ENCODE measurements at regions not wholly inside any gene's neighbourhood (a gene's known extent, or its start where the extent isn't known, plus 50 kb on each side); places are given as distances from the start of the nearest gene placed in this dataset.

DNA sequence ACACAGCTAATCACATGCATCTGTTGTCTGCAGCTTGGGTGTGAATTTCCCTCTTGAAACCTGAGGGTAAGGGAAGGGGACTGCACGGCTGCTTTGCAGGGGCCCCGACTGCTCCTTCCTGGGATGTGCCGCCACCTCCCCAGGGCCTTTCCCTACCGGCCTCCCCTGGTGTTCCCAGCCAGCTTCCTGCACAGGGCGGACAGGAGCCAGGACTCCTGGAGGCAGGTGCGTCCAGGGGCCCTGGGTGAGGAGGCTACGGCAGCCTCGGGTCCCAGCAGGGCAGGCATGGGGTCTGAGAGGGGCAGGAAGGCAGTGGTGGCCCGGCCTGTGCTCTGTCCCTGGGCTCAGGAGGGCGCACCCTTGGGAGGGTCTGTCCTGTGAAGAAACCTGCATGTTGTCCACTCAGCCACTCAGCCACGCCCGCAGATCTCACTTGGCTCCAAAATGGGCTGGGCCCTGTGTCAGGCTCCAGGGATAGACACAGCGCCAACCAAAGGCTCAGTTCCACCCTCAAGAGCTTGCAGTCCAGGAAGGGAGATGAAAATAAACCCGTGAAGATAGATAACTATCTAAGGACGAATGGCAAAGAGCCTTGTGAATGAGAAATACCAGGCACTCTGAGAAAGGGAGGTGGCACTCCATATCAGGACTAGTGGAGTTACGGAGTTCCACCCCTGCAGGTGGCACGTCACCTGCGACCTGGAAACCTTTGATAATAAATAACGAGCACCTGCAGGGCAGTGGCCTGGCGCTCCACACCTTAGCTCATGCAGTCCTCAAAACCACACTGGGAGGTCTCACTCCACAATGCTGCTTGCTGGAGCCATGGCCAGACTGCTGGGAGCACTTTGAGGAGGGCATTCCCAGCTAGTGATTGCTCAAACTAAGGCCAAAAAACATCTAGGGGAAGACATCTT is 427.4 kb downstream of the AACS start:
- DNase-seq (ENCODE audit: low read depth, low spot score), result no peak

DNA sequence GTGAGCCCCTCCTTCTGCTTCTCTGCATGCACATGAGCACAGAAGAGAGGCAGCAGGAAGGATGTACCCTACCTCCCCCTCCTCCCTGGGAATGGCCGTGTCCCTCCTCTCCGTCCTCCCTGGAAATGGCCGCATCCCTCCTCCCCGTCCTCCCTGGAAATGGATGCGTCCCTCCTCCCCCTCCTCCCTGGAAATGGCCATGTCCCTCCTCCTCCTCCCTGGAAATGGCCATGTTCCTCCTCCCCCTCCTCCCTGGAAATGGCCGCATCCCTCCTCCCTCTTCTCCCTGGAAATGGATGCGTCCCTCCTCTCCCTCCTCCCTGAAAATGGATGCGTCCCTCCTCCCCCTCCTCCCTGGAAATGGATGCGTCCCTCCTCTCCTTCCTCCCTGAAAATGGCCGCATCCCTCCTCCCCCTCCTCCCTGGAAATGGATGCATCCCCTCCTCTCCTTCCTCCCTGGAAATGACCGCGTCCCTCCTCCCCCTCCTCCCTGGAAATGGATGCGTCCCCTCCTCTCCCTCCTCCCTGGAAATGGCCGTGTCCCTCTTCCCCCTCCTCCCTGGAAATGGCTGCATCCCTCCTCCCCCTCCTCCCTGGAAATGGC is 428.6 kb downstream of the AACS start:
- no peak for DNase-seq (ENCODE audit: low read depth, low spot score)

DNA sequence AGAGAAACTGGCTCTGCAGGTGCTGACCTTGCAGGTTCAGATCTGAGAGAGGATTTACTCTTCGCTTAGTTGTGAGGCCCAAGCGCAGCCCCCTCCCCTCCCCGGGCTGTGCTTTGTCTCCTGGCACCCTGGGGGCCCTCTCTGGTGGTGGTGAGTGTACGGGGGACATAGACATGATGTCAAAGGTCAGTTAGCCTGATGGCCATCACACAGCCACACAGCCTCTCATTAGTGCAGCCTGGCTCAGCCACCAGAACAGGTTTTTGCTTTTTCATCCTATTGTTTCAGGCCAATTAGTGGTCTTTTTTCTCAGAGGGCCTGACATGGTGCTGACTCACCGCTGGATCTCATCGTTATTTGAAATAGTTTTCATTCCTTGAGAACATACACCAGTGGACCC is 437.9 kb downstream of the AACS start:
- DNase-seq (ENCODE audit: low read depth, low spot score), result peak; percentile 44

DNA sequence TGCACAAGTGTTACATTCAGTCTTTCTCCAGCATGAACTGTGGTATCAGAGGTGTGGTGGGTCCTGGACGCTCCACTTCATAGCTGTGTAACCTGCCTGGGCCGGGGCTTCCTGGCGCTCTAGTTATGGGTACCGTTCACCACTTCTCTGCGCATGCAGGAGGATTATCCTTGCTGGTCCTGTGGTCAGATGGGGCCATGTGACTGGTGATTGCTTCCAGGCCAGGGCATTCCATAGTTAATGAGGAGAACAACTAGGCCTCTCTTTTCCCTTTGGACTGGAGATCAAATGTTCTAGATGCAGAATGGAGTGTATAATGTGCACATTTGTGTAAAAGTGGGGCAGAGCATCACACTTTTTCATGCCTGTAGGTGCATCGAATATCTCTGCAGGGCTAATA is 444.0 kb downstream of the AACS start:
- no peak for DNase-seq (ENCODE audit: low read depth, low spot score)

DNA sequence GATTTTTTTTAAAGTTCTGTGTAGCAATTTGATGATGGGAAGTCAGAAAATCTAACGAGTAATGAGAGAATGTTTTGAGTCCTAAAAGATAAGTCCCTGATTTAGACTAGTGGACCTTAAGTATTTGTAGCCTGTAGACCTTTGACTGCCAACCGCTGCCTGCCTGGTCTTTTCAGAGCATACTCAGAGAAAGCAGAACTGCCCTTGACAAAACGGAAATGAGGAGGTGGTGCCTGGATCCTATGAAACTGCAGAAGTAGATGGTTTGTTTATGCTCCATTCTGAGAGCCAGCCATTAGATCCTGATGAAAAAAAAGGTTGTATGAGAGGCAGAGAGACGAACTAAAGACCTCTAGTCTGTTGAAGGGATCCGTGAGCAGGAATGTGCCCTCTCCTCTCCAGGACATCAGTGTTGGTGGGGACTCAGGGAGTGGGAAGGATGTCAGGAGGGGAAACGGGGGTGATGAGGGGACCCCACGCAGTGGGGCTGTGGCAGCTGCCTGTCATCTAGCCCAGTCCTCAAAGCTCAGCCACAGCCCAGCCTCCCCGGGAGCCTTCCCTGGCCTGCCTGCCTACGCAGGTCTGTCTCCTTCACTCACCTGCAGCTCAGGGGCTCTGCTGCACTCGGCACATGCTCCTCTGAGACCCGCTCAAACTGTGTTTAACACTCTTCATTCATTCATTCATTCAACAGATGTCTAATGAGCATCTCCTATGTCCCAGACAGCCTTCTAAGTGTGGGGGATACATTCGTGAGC is 447.5 kb downstream of the AACS start:
- no peak for DNase-seq (ENCODE audit: low read depth, low spot score)

DNA sequence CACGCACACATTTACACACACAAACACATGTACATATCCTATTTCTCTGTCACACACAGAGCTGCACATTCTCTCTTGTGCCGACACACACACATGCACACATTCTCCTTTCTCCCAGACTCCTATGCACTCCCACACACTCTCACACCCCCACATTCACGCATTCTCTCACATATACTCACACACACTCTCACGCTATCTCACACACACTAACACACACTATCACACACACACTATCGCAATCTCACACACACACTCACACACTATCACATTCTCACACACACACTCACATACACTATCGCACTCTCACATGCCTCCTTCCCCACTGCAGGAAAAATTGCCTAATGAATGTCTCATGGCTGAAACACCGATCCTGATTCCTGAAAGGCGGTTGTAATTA is 450.7 kb downstream of the AACS start:
- DNase-seq (ENCODE audit: low read depth, low spot score), result no peak

DNA sequence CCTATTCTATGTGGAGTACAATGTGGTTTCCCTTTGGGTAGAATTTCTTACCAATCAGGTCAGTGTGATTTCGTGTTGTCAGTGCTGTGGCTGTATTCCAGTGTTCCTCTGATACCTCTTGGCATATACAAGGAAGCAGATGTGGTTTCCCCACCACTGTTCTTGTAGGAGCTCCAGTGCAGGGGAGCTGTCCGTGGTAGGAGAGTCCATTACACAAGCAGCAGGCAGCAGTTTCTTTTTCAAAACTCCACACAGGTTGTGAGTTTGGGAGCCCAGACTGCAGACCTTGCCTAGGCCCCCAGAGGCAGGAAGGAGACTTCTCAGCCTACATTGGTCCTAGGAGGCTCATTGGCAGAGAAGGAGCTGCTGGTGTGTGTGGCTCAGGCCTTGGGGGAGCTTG is 452.8 kb downstream of the AACS start:
- DNase-seq (ENCODE audit: low read depth, low spot score), result peak; percentile 80

DNA sequence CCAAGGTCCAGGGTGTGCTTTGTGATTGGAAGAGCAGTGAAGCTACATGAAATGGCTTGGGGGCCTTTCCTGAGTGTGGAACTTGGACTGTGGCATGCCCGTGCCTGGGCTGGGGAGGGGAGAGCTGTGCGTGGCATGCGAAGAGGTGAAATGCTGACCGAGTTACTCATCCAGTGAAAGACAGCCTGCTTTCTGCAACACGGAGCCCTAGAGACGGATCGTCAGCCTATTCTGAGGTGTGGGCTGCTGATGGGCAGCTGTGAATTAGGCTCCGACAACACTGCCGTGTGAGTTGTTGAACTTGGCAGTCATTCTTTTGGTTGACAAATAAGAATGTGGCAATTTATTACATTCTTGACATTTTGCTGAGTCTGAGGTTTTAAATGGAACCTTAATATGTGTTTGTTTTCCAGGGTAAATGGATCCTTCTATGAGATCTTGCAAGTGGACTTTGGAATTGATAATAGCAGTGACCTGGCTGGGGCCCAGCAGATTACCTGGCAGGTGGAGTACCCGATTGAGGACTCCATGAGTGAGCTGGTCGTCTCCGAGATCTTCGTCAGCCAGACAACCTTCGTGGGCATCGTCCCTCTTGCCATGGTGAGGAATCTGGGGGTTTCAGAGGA is 453.9 kb downstream of the AACS start:
- peak; percentile 73 for DNase-seq (ENCODE audit: low read depth, low spot score)

DNA sequence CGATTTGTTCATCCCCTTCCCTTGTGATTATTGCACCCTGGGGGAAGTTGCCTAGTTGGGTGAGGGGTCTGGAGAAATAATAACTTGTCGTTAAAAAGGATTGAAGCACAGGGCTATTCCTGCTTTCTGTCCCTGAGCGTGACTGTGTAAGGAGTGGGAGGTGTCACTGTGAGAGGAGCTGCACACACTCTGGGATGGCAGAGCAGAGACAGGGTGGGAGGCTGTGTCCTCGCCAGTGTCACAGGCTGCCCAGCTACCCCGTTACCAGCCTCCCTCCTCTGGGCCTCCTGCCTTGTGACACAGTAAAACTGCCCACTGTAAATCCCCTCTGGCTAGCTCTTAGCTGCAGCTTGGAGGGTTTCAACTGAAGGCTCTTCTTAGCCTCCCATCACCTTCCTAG is 460.6 kb downstream of the AACS start:
- no peak for DNase-seq (ENCODE audit: low read depth, low spot score)

DNA sequence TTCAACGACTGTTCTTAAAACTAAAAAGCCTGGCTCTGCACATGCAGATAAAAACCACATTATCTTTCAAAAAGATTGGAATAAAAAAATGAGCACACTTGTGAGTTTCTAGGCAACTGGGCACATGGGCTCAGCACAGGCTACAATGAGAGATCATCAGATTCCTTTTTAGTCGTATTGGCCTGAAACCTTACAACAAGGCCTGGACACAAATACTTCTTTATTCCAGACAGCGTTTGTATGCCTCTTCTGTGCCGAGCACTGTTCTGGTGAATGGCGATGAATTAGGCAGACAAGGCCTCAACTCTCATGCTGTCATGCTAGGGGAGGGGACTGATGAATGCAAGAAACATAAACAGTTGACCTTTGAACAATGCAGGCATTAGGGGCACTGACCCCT is 463.0 kb downstream of the AACS start:
- DNase-seq (ENCODE audit: low read depth, low spot score), result no peak

DNA sequence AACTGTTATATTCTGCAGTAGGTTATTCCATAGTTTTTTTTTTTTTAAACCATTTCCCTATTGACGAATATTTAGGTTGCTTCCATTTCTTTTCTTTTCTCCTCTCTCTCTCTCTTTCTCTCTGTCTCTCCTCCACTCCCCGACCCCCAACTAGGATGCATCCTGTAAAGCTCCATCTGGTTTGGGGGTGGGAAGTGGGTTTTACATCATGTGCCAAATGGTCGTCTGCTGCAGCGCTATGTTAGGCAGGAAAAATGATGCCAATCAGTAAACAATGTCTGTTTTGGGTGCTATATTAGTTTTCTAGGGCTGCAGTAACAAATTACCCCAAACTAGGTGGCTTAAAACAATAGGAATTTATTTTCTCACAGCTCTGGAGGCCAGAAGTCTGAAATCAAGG is 465.0 kb downstream of the AACS start:
- DNase-seq (ENCODE audit: low read depth, low spot score), result no peak

DNA sequence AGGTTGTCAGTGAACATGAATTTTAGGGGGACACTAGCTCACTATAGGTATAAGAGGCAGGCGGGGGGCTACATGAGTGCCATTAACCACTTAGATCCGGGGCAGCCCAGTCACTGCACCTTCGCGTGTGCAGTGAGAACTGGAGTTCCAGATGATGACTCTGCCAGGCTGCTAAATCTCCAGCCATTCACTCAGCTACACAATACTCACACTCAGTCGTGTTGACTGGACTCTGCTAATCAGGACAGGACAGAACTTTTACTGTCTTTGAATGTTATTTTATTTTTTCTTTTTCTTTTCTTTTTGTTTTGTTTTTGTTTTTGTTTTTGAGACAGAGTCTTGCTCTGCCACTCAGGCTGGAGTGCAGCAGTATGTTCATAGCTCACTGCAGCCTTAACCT is 465.6 kb downstream of the AACS start:
- DNase-seq (ENCODE audit: low read depth, low spot score), result no peak

DNA sequence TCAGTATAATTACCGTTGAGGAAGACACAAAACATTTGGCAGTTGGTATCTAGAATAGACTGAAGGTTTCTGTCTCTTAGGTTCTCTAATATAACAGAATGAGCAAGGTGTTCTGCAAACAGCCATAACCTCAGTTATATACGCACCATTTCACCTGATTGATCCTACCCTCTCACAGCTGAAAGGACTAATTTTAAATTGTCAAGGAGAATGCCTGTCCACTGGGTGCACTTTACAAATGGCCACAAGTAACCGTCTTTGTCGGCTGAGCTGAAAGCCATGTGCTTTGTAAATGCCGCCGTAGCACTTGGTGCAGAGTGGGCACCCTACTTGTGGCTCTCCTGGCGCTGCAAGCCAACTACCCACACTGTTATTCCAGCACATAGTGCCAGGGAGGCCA is 466.3 kb downstream of the AACS start:
- no peak for DNase-seq (ENCODE audit: low read depth, low spot score)

DNA sequence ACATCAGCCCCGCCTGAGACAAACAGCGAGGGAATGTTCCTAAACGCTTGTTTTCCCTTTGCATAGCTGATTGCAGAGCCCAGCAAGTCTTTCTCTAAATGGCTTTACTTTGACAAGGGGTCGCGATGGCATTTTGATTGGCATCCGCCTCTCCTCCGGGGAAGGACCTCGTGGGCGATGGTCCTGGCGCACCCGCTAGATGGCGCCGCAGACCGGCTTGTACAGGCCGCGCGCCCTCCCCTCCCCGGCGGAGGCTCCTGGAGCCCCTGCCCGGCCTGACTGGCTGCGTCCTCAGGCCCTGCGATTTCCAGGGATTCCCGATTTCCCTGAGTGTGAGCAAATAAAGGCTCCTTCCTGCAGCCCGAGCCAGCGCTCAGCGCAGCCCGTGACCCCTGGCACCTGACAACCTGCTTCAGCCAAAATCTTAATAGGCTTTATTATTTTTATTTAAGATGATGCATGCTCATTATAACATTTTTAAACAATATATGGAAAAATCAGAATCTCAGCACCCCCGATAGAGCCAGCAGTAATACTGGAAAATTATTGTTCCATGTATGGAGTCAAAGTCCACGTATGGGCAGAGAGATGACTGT is 468.3 kb downstream of the AACS start:
- peak; percentile 77 for DNase-seq (ENCODE audit: low read depth, low spot score)

DNA sequence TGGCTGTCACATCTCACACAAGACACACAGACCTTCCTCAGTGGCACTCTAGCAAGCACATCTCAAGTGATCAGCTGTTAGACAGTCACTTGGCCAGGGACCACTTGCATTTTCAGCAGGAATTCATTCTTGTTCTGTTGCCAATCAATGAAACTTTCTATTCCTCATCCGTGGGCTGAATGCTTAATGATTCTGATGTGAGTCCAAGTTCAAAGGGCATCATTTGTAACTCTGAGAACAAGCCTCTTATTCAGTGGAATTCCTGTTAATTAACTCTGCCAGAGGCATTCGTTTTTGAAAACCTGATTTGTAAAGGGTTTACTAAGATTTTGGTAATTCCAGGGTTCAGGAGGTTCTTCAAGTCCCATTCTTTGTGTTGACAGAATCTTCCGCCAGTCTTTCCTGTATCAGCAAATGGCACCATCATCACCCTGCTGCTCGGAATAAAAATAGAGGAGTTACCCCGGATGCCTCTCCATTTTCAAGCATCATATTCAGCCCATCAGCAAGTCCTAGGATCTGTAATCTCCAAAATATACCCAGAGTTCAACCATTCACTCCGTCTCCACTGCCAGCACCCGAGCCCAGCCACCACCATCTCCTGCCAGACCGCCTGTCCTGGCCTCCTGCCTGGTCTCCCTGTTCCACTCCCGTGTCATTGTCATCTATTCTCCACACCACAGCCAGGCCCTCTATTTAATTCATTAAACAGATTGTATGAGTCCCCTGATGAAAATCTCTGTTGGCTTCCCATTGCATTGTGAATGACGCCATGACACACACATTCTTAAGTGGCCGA is 473.4 kb downstream of the AACS start:
- peak; percentile 25 for DNase-seq (ENCODE audit: low read depth, low spot score)

DNA sequence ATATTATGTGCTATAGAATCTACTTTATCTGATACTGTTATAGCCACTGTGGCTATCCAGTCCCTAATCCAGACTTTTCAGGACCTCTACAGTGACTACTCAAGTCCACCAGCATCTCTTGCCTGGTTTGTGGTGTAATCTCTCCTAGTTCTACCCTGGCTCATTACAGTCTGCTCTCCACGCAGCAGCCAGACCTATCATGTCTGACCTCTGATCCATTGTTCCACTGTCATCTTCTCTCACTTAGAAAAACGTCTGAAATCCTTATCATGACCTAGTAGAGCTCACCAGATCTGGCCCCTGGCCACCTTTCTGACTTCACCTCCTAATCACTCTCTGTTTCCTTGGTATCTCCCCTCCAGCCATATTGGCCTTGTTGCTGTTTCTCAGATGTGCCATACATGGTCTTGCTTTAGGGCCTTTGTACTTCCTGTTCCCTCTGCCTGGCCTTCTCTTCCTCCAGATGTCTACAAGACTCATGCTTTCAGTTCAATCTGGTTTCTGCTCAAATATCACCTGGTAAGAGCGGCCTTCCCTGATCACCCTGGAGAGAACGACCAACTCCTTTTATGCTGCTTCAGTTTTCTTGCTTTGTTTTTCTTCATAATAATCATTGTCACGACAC is 475.5 kb downstream of the AACS start:
- no peak for DNase-seq (ENCODE audit: low read depth, low spot score)

DNA sequence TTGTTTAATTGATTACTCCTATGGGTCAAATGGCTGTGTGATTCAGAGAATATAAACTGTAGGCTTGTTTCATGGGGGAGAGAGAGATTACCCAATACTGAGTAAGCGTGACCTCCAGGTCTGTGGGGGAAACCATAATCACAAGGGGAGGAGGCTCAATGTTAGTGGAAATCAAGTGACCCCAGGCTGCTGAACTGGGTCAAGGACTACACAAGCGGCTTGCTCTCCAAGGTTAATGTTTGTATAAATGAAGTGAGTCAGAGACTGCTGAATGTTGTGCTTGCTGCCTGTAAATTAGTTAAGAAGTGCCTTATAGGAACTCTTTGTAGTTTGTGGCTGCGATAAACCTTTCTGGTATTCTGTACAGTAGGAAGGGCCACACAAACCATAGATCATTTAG is 479.7 kb downstream of the AACS start:
- DNase-seq (ENCODE audit: low read depth, low spot score), result no peak

DNA sequence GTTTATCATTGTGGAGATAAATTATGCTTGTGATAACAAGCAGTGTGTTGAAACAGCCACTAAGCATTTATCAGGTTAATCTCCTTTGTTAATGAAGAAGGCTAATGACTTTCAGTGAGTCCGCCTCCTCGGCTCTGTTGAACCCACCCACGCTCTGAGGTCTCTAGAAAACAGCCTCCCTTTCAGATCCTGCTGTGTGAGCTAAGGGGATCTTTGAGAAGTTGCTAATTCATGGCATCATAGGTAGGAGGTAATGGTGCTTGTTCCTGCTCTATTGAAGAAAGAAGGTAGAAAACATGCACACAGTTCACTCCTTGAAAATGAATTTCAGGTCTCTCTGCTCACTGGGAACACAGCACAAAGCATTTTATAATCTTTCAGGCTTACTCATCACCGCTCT is 483.9 kb downstream of the AACS start:
- no peak for DNase-seq (ENCODE audit: low read depth, low spot score)

DNA sequence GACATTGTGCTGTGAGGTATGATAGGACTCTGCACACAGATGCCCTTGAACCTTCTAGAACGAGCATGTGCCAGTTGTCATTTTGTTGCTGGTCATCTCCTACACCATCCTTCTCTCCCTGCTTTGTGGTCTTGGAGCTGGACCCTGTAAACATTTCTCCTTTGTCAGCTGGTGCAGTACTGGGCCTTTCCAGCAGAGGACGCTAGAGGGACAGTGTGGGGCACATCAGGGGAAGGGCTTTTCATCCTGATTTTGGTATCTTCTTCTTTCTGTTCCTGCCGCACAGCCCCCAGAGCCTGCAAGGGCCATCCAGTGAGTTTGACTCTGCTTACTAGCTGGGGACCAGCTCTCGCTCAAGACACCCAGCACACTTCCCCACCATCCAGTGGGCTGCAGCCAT is 484.6 kb downstream of the AACS start:
- no peak for DNase-seq (ENCODE audit: low read depth, low spot score)

DNA sequence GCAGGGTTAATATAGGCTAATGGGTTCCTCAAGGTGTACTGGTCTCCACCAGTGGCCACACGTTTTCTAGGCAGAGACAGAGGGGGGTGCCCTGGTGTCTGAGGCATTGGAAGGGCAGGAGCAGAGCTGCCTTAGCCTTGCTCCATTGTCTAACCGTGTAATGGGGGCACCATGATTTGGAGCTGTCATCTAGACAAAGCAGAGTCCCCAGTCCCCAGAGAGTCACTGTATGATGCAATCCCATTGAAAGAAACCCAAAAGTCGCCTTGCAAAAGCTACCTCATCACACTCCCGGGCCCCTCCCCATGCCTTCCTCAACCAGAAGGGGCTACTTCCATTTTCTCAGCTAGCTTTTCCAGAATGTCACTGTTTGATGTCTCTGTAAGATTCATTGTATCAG is 487.1 kb downstream of the AACS start:
- no peak for DNase-seq (ENCODE audit: low read depth, low spot score)
